CD4-positive, CD25-positive, alpha-beta regulatory T cell (primary cell): ENCODE measurements at regions not wholly inside any gene's neighbourhood (a gene's known extent, or its start where the extent isn't known, plus 50 kb on each side); places are given as distances from the start of the nearest gene placed in this dataset.

ENCODE experiments used
- ATAC-seq, 2 donors: fragments of 150-1000 bp; cut with Tn5 transposase; one replicate each; pipeline ENCODE4 v1.10.0; 2021; ENCODE audit warnings: low read depth in 2 of 2, moderate number of reproducible peaks in 2 of 2, moderate library complexity in 1 of 2
- DNase-seq, 3 donors: peaks; one replicate each; pipeline versions ENCODE4 v3.0.0 to v3.0.0-alpha.2; 2012 to 2022; ENCODE audit warnings: mixed read lengths in 1 of 3
- H3K27ac ChIP-seq: one replicate; pipeline ENCODE4 v1.7.0; 2013; ENCODE audit warnings: mild to moderate bottlenecking, low read length; ENCODE audit not compliant: insufficient read depth, poor library complexity, severe bottlenecking
- H3K27me3 ChIP-seq: one replicate; pipeline ENCODE4 v1.7.0; 2013; ENCODE audit warnings: low read length; ENCODE audit not compliant: control insufficient read depth, insufficient read depth
- H3K36me3 ChIP-seq: one replicate; pipeline ENCODE4 v1.7.0; 2013; ENCODE audit warnings: mild to moderate bottlenecking, low read length, moderate library complexity; ENCODE audit not compliant: control insufficient read depth, insufficient read depth
- H3K4me1 ChIP-seq: 2 replicates; pipeline ENCODE4 v1.7.0; 2013; ENCODE audit warnings: mild to moderate bottlenecking, low read length; ENCODE audit not compliant: insufficient read depth, control insufficient read depth, poor library complexity, severe bottlenecking
- H3K4me3 ChIP-seq: one replicate; pipeline ENCODE4 v1.7.0; 2013; ENCODE audit warnings: low read depth, mild to moderate bottlenecking, low read length, moderate library complexity
- H3K9me3 ChIP-seq, 2 experiments: 1 replicate in 1 of 2; 2 replicates in 1 of 2; pipeline ENCODE4 v1.7.0; 2013; ENCODE audit warnings: low read length in 2 of 2, mild to moderate bottlenecking in 1 of 2, moderate library complexity in 1 of 2; ENCODE audit not compliant: control insufficient read depth in 2 of 2
- H3K27ac Mint-ChIP-seq, 3 donors: one replicate each; pipeline ENCODE4 v1.8.0; 2020 to 2022; ENCODE audit warnings: mild to moderate bottlenecking in 3 of 3, mixed read lengths in 3 of 3, moderate library complexity in 2 of 3
- H3K27me3 Mint-ChIP-seq: one replicate; pipeline ENCODE4 v1.8.0; 2022; ENCODE audit warnings: mild to moderate bottlenecking, mixed read lengths
- H3K36me3 Mint-ChIP-seq: one replicate; pipeline ENCODE4 v1.8.0; 2020; ENCODE audit warnings: mixed read lengths
- H3K4me1 Mint-ChIP-seq, 4 donors: one replicate each; pipeline ENCODE4 v1.8.0; 2020 to 2022; ENCODE audit warnings: mixed read lengths in 4 of 4, mild to moderate bottlenecking in 1 of 4
- H3K4me3 Mint-ChIP-seq, 4 donors: one replicate each; pipeline ENCODE4 v1.8.0; 2020 to 2022; ENCODE audit warnings: mild to moderate bottlenecking in 4 of 4, mixed read lengths in 4 of 4, moderate library complexity in 3 of 4
- H3K9me3 Mint-ChIP-seq, 7 donors: one replicate each; pipeline ENCODE4 v1.8.0; 2020 to 2022; ENCODE audit warnings: mixed read lengths in 7 of 7, mild to moderate bottlenecking in 3 of 7, moderate library complexity in 2 of 7

- H3K4me3 Mint-ChIP-seq = no peak overlapping the region
- H3K27me3 ChIP-seq = no peaks in the 10 kb centered on the region
- no peaks in the 10 kb centered on the region for H3K36me3 ChIP-seq
- ATAC-seq (no peak), DNase-seq (no peak)
- no peaks in the 10 kb centered on the region for H3K4me1 ChIP-seq
- H3K9me3 Mint-ChIP-seq = peaks cover 0 to 5% (median 0%) of the 10 kb centered on the region in 7 donors
- no peaks in the 10 kb centered on the region for H3K9me3 ChIP-seq
- no peak overlapping the region for H3K4me3 ChIP-seq
- H3K27me3 Mint-ChIP-seq = no peaks in the 10 kb centered on the region
- no peaks in the 10 kb centered on the region for H3K36me3 Mint-ChIP-seq
- no peaks in the 10 kb centered on the region for H3K4me1 Mint-ChIP-seq
- H3K27ac ChIP-seq = no peak overlapping the region
- no peak overlapping the region for H3K27ac Mint-ChIP-seq
Measured at GRCh38 chr6:113524826-113525225, 332.3 kb upstream of the MARCKS start.

GRCh38 chr6:113526553-113526952 is 330.6 kb upstream of the MARCKS start:
- H3K4me1 Mint-ChIP-seq = no peaks in the 10 kb centered on the region
- H3K27ac ChIP-seq = no peak overlapping the region
- H3K4me1 ChIP-seq = no peaks in the 10 kb centered on the region
- no peaks in the 10 kb centered on the region for H3K9me3 ChIP-seq
- no peak overlapping the region for H3K4me3 ChIP-seq
- DNase-seq (no peak), ATAC-seq (no peak)
- H3K9me3 Mint-ChIP-seq = peaks cover 0 to 5% (median 0%) of the 10 kb centered on the region in 7 donors
- H3K27ac Mint-ChIP-seq = no peak overlapping the region
- no peaks in the 10 kb centered on the region for H3K27me3 ChIP-seq
- no peak overlapping the region for H3K4me3 Mint-ChIP-seq
- no peaks in the 10 kb centered on the region for H3K36me3 ChIP-seq
- no peaks in the 10 kb centered on the region for H3K27me3 Mint-ChIP-seq
- no peaks in the 10 kb centered on the region for H3K36me3 Mint-ChIP-seq

- ATAC-seq (no peak), DNase-seq (no peak)
- Mint-ChIP-seq H3K27me3 (no peaks in the 10 kb centered on the region), H3K9me3 (peaks cover 0 to 5% (median 0%) of the 10 kb centered on the region in 7 donors), H3K4me1 (no peaks in the 10 kb centered on the region), H3K4me3 (no peak overlapping the region), H3K27ac (no peak overlapping the region), H3K36me3 (no peaks in the 10 kb centered on the region)
- Histone ChIP-seq H3K4me3 (no peak overlapping the region), H3K27me3 (no peaks in the 10 kb centered on the region), H3K27ac (no peak overlapping the region), H3K4me1 (no peaks in the 10 kb centered on the region), H3K9me3 (no peaks in the 10 kb centered on the region), H3K36me3 (no peaks in the 10 kb centered on the region)
Measured at GRCh38 chr6:113526995-113527394, 330.1 kb upstream of the MARCKS start.

DNA sequence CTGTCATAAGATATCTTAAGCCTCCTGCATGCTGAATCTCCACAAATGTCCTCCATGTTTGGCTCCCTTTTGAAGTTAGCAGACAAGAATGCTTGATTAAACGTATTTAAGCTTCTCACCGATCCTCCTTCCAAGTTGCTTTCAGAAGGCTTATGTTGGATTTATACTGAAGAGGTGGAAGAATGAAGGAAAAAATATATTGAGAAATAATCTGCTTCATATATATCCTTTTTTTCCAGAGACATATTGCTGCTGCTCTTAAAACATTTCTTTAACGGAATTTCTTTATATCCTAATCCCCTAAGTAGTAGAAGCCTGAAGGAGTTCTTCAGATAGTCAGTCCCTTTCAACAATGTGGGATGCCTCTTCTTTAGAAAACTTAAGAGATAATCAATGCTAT is 329.0 kb upstream of the MARCKS start:
- H3K9me3 ChIP-seq = no peaks in the 10 kb centered on the region
- H3K4me1 Mint-ChIP-seq = no peaks in the 10 kb centered on the region
- H3K9me3 Mint-ChIP-seq = peaks cover 0 to 5% (median 0%) of the 10 kb centered on the region in 7 donors

GRCh38 chr6:113529196-113529595 is 327.9 kb upstream of the MARCKS start:
- Histone ChIP-seq H3K4me1 (no peaks in the 10 kb centered on the region), H3K27me3 (no peaks in the 10 kb centered on the region), H3K4me3 (no peak overlapping the region), H3K36me3 (no peaks in the 10 kb centered on the region), H3K27ac (no peak overlapping the region), H3K9me3 (no peaks in the 10 kb centered on the region)
- ATAC-seq = no peak
- H3K27me3 Mint-ChIP-seq = no peaks in the 10 kb centered on the region
- no peak for DNase-seq
- no peaks in the 10 kb centered on the region for H3K4me1 Mint-ChIP-seq
- H3K36me3 Mint-ChIP-seq = no peaks in the 10 kb centered on the region
- H3K9me3 Mint-ChIP-seq = peaks cover 0 to 5% (median 0%) of the 10 kb centered on the region in 7 donors
- no peak overlapping the region for H3K4me3 Mint-ChIP-seq
- H3K27ac Mint-ChIP-seq = no peak overlapping the region

More for the DNA sequence above, 329.0 kb upstream of the MARCKS start:
- H3K4me3 ChIP-seq = no peak overlapping the region
- no peak overlapping the region for H3K27ac ChIP-seq
- H3K27me3 ChIP-seq = no peaks in the 10 kb centered on the region
- Mint-ChIP-seq H3K36me3 (no peaks in the 10 kb centered on the region), H3K4me3 (no peak overlapping the region), H3K27me3 (no peaks in the 10 kb centered on the region), H3K27ac (no peak overlapping the region)
- H3K36me3 ChIP-seq = no peaks in the 10 kb centered on the region
- no peaks in the 10 kb centered on the region for H3K4me1 ChIP-seq
- DNase-seq = no peak
- ATAC-seq = no peak

DNA sequence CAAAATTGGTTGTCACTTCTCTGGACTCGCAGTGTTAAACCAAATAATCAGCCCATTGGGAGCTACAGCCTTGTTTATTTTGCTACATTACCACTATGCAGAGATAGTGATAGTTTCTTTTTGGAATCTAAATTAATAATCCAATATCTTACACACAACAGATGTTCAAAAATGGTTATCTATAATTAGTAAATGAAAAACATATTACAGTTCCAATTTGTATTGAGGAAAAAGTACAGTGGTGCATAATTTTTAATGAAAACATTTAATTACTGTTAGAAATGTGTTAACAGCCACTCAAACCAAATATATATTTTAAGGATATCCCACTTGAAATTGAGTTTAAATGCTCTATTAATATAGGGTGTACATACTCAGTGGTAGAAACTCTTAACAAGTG is 327.3 kb upstream of the MARCKS start:
- Histone ChIP-seq H3K36me3 (no peaks in the 10 kb centered on the region), H3K27ac (no peak overlapping the region), H3K4me3 (no peak overlapping the region), H3K27me3 (no peaks in the 10 kb centered on the region), H3K9me3 (no peaks in the 10 kb centered on the region), H3K4me1 (no peaks in the 10 kb centered on the region)
- ATAC-seq = no peak
- Mint-ChIP-seq H3K27me3 (no peaks in the 10 kb centered on the region), H3K4me3 (no peak overlapping the region), H3K9me3 (peaks cover 0 to 4% (median 0%) of the 10 kb centered on the region in 7 donors), H3K36me3 (no peaks in the 10 kb centered on the region), H3K27ac (no peak overlapping the region), H3K4me1 (no peaks in the 10 kb centered on the region)
- no peak for DNase-seq

DNA sequence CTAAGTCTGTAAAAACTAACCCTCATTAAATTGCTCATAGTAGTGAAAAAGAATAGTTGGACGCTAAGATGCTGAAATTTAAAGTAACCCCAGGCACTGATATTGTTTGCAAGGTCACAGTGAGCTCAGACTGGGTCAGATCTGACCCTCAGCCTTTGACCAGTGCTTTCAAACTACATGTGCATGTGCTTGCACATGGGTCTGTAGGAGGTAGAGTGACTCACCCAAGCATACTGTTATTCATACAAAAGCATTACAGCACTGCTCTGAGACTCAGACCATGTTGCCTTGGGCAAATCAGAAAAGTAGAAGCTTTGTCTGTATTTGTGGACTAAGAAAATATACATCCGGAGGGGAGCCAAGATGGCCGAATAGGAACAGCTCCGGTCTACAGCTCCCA is 326.4 kb upstream of the MARCKS start:
- no peaks in the 10 kb centered on the region for H3K27me3 Mint-ChIP-seq
- Histone ChIP-seq H3K27me3 (no peaks in the 10 kb centered on the region), H3K27ac (no peak overlapping the region), H3K4me1 (no peaks in the 10 kb centered on the region), H3K9me3 (no peaks in the 10 kb centered on the region), H3K36me3 (no peaks in the 10 kb centered on the region), H3K4me3 (no peak overlapping the region)
- H3K4me3 Mint-ChIP-seq = no peak overlapping the region
- no peak overlapping the region for H3K27ac Mint-ChIP-seq
- DNase-seq (no peak), ATAC-seq (no peak)
- H3K36me3 Mint-ChIP-seq = no peaks in the 10 kb centered on the region
- H3K9me3 Mint-ChIP-seq = peaks cover 0 to 2% (median 0%) of the 10 kb centered on the region in 7 donors
- no peaks in the 10 kb centered on the region for H3K4me1 Mint-ChIP-seq

DNA sequence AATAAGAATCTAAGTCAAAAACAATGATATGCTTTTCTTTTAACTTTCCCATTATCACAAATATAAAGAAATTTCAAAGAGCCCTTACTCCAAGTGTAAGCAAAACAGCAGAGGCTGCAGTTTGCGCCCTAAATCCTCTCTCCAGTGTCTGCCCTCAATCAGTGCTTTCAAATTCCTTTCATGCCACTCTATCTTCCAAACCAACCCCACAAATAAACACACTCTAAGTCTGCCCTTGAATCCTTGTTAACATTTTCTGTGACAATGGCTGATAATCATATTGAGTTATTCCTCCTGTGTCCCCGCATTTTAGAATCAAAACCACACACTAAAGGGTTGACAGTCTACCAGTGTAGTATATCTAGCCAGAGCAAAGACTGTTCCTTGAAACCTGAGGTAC is 317.9 kb upstream of the MARCKS start:
- Histone ChIP-seq H3K4me3 (no peak overlapping the region), H3K4me1 (no peaks in the 10 kb centered on the region), H3K27me3 (no peaks in the 10 kb centered on the region), H3K27ac (no peak overlapping the region), H3K36me3 (no peaks in the 10 kb centered on the region), H3K9me3 (no peaks in the 10 kb centered on the region)
- H3K27me3 Mint-ChIP-seq = no peaks in the 10 kb centered on the region
- H3K4me1 Mint-ChIP-seq = no peaks in the 10 kb centered on the region
- H3K9me3 Mint-ChIP-seq = peaks cover 0 to 7% (median 0%) of the 10 kb centered on the region in 7 donors
- ATAC-seq = no peak
- no peak overlapping the region for H3K27ac Mint-ChIP-seq
- no peak for DNase-seq
- H3K4me3 Mint-ChIP-seq = no peak overlapping the region
- no peaks in the 10 kb centered on the region for H3K36me3 Mint-ChIP-seq
